ENCODE measurements at regions not wholly inside any gene's neighbourhood (a gene's known extent, or its start where the extent isn't known, plus 50 kb on each side); places are given as distances from the start of the nearest gene placed in this dataset.

DNA sequence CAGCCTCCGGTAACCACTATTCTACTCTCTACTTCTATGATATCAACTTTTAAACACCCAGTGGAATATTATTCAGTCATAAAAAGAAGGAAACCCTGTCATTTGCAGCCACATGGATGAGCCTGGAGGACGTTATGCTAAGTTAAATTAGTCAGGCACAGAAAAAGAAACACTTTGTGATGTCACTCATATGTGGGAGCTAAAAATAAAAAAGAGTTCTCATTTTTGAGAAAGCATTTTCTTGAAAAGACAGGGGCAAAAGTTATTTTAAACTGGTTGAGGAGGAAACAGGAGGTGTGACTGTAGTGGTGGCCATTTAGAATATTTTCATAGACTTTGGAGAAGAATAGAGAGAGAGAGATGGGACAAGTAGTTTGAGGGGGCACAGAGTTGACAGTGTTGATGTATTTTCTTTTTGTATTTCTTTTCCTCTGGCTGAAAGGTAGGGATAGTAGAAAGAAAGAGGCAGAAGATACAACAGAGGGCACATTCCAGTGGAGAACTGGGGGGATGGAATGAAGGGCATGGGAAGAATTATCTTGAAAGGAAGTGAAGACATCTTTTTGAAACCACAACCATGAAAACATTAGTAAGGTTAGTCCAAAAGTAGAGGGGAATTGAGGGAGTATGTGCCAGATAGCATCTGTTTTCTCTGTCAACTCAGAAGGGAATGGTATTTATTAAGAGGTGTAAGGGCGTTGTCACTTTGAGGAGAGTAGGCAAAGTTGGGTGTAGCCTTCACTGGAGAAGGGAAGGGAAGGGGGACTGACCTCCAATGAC, 181.3 kb upstream of the GMDS start:
- DNase-seq (ENCODE audit: low read depth), result peak; percentile 26

GRCh38 chr6:2416128-2416712, 170.8 kb upstream of the GMDS start:
- DNase-seq (ENCODE audit: low read depth), result no peak

- no peak for DNase-seq (ENCODE audit: low read depth)
Measured at GRCh38 chr6:2414885-2415547, 169.6 kb upstream of the GMDS start.

- DNase-seq (ENCODE audit: low read depth), result no peak
Measured at GRCh38 chr6:2412731-2413130, 167.3 kb upstream of the GMDS start.

DNA sequence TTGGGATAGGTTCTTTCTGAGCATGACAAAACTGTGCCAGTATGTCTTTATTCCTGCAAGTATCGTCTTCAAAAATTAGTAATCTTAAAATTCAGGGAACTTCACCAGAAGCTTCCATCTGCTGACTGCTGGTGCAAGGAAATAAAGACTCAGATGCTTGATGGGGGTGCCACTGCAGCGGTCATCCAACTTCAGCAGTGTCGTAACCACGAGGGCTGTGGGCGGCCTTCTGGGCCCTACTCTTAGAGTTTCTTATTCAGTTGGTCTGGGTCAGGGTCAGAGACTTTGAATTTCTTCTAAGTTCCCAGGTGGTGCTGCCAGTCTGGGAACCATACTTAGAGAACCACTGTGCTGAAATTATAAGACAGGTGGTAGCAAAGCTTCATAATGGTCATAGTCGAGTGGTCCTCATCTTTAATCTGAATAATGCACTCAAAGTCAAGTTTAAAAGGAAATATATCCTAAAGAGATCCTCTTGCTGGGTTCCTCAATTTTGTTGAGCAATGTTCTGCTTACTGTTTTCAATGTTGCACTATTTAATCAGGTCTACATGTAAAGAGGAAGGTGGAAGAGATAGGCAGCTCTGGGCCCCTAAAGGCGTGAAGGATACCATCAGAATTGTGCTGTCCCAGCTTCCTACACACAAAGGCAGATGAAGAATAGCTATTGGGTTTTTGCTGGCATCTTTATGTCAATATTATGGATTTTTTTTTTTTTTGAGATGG, 165.4 kb upstream of the GMDS start:
- DNase-seq (ENCODE audit: low read depth), result no peak

DNA sequence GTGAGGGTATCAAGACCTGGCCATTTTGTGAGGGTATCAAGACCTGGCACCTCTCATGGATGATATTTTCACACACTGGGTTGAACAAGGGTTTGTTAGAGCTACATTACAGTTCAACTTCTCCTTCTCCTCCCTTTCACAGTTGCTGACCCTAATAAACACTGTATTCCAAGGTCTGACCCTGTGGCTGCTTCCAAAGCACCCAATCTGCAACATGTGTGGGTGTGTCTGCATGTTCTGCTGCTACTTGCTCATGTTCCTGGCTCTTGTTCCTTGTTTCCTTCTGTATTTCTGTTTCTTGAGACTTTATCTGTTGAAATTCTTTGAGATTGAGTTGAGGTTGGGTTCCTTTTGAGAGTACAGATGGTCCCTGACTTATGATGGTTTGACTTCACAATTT, 162.1 kb upstream of the GMDS start:
- no peak for DNase-seq (ENCODE audit: low read depth)

DNA sequence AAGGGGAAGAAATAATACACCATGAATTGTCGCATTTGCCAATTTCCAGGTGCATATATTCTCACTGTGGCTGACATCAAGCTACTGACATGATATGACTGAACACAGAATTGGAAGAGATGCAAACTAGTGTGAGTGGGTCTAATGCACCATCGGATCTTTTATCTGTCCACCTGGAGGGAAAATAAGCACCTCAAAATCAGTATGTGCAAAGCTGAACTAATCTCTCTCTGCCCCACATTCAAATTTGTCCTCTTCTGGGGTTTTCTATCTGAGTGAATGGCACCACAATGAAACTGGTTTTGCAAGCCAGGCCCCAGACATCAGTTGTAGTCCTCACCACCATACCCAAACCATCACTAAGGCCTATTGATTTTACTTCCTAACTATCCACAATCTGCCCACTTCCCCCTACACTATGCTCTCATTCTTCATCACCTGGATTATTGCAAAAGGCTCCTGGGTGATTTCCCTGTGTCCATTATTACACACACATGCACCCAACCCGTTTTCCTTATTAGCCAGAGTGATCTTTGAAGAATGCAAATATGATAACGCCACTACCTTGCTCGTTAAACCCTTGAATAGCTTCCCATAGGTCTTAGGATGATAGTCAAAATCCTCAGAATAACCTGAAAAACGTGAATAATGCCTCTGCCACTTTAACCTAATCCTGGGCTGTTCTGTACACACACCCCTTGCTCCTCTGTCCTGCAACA, 159.0 kb upstream of the GMDS start:
- no peak for DNase-seq (ENCODE audit: low read depth)

GRCh38 chr6:2403546-2403945, 158.1 kb upstream of the GMDS start:
- no peak for DNase-seq (ENCODE audit: low read depth)

DNA sequence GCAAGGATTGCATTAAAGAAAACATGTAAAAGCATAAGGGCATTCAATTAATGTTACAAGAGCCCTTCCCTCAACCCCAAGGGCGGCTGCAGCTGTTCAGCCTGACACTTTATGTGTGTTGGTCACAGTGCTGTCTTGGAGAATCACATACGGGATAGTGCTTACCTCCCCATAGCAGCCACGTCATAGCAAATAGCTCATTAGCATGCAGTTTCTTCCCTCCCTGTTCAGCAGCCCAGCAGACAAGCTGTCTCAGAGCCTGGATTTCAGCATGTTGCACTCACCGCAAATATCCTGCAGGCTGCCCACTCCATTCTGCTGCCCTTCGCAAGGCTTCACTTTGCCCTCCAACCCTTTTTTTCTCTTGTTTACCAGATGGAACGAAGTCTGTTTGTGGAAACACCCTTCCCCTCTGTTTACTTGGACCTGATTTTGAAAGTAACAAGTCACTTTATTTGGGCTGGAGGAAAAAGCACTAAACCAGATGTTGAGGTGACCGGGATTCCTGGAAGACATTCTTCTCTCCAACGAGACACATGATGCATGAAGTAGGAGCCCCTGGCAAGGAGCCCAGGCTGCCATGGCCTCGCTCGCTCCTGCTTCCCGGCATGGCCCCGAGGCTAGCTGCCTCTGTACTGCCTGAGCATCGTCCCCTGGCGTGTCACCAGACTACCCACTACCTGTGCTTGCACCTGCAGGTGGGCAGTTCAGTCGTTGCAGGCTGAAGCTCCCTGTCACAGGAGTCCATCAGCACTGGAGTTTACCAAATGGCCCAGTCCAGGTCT, 151.6 kb upstream of the GMDS start:
- DNase-seq (ENCODE audit: low read depth), result peak; percentile 48

DNA sequence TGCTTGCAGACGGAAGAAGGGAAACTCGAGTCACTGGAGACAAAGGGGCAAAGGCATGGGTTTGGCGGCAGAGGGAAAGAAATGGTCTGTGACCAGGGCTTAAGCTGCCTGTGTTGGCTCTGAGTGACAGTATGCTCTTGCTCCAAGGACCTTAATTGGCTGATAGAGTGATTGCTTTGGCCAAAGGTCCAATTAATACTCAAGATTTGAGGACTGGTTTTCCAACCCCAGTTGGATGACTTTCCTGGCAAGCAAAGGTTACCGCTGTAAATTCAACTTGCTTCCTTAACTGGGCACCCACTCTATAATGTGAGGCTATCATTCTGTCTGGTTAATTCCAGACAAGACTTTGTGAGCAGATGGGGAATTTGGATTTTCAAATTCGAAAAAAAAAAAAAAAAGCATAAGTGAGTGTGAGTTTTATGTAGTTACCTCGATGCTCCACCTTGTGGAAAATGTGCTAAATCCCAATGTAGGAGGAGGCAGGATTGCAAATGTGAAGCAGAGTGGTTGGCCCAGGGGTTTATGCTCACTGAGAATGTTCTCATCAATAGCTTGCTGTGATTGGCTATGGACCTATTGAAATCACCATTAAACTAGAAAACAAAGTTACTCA, 150.7 kb upstream of the GMDS start:
- DNase-seq (ENCODE audit: low read depth), result no peak

- DNase-seq (ENCODE audit: low read depth), result no peak
Measured at GRCh38 chr6:2388554-2389324, 143.3 kb upstream of the GMDS start.

- no peak for DNase-seq (ENCODE audit: low read depth)
Measured at GRCh38 chr6:2387445-2387844, 142.0 kb upstream of the GMDS start.

DNA sequence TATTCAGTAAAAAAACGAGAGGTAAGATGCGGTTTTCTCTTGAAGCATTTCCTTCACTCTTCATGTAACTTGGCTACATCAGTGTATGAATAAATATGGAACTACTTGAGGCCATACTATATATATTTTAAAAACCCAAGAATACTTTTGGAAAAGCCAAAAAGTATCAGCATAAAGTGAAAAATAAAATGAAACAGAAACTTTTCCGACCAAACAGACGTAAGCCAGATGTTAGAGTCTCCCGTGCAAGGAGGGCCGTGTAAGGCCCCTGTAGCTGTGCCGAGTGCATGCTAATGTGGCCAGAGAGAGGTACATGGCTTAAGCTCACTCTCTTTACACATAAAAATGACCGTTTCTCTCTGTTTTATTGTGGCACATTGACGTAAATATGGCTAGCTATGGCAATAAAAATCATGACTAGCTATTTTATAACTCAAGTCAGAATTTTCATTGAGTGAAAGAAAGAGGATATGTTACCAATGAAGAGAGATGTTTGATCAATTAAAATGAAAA, 140.1 kb upstream of the GMDS start:
- peak; percentile 23 for DNase-seq (ENCODE audit: low read depth)

GRCh38 chr6:2384528-2384927, 139.1 kb upstream of the GMDS start:
- no peak for DNase-seq (ENCODE audit: low read depth)

DNA sequence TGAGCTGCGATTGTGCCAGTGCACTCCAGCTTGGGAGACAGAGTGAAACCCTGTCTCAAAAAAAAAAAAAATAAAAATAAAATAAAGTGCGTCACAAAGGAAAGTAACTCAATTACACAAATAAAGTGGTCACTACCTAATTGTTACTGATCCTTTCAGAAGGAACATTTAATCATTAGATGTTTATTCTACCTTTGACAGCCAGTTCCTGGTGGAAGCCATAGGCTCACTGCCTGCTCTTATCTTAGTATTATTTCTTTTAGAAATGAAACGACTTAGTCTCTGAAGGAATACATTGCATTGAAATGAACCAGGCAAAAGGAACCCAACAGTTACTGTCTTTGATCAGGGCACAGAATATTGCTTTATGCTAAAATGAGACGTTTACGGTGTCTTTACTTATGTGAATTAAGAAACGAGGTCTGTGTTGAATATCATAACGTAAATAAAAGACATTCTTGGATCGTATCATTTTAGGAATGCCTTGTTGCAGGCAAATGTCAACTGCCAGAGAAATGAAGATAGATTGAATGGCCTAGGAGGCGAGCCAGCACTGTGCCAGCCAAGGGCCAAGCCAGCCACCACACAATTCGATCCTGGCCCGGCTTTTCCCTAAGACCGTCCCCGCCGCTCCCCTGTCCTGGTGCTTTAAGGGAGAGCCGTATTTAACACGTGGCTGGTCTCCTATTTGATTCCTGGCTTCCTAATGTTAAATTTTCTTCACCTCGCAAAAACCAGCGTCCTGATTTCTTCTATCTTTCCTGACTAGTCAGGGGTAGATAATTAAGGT, 136.7 kb upstream of the GMDS start:
- DNase-seq (ENCODE audit: low read depth), result no peak

GRCh38 chr6:2378891-2379652, 133.7 kb upstream of the GMDS start:
- DNase-seq (ENCODE audit: low read depth), result peak; percentile 26

DNA sequence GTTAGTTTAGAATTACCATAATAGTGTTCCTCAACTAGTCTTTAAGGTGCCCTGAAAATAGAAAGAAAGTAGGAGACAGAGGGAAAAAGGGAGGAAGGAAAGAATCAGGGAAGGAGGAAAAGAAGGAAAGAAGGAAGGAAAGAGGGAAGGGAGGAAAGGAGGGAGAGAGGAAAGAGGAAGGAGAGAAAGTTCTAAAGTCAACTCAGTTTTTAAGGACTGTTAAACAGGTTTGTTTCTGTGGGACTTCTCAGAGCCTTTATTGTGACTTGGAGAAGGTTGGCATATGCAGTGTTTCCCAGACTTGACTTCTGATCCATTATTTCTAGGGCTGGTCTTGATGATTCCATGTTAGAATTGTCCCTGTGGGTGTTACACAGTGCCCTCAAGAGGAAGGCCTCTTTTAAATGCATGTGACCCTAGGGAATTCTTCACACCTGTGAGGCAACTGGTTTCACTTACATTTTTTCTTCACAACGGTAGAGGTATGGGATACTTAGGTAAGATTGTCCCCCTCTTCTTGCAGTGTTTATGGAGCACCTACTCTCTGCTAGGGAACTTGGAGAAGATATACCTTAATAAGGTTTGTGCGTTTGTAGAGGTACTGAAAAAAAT, 132.7 kb upstream of the GMDS start:
- DNase-seq (ENCODE audit: low read depth), result no peak

Measured in GM04504 (cell line).